ENCODE measurements at regions not wholly inside any gene's neighbourhood (a gene's known extent, or its start where the extent isn't known, plus 50 kb on each side); places are given as distances from the start of the nearest gene placed in this dataset.

- H3K27ac ChIP-seq, result no peak overlapping the region
- no peak overlapping the region for H3K4me3 ChIP-seq
- TF ChIP-seq CTCF (IDR thresholded peaks at IDR 0.05), result no peak
- no peak for DNase-seq (ENCODE audit: low spot score)
Observed at GRCh38 chr4:31234494-31234893, 514.3 kb downstream of the PCDH7 start.

GRCh38 chr4:31234901-31235300 is 514.7 kb downstream of the PCDH7 start:
- no peak for TF ChIP-seq CTCF (IDR thresholded peaks at IDR 0.05)
- H3K4me3 ChIP-seq, result no peak overlapping the region
- no peak for DNase-seq (ENCODE audit: low spot score)
- no peak overlapping the region for H3K27ac ChIP-seq

GRCh38 chr4:31236020-31236638 is 516.0 kb downstream of the PCDH7 start:
- Histone ChIP-seq H3K4me3 (no peak overlapping the region), H3K27ac (no peak overlapping the region)
- DNase-seq (ENCODE audit: low spot score), result no peak
- no peak for TF ChIP-seq CTCF (IDR thresholded peaks at IDR 0.05)

- H3K27ac ChIP-seq, result no peak overlapping the region
Observed at GRCh38 chr4:31236639-31237173, 516.5 kb downstream of the PCDH7 start.

GRCh38 chr4:31237233-31237632 is 517.1 kb downstream of the PCDH7 start:
- DNase-seq (ENCODE audit: low spot score), result no peak
- no peak overlapping the region for H3K27ac ChIP-seq
- no peak for TF ChIP-seq CTCF (IDR thresholded peaks at IDR 0.05)
- H3K4me3 ChIP-seq, result no peak overlapping the region

More at GRCh38 chr4:31236639-31237173, 516.5 kb downstream of the PCDH7 start:
- H3K4me3 ChIP-seq, result no peak overlapping the region
- DNase-seq (ENCODE audit: low spot score), result no peak
- no peak for TF ChIP-seq CTCF (IDR thresholded peaks at IDR 0.05)

GRCh38 chr4:31239886-31240285 is 519.7 kb downstream of the PCDH7 start:
- no peak for DNase-seq (ENCODE audit: low spot score)

More at GRCh38 chr4:31239886-31240285, 519.7 kb downstream of the PCDH7 start:
- TF ChIP-seq CTCF (IDR thresholded peaks at IDR 0.05), result no peak
- H3K4me3 ChIP-seq, result no peak overlapping the region
- no peak overlapping the region for H3K27ac ChIP-seq
